Keratinocyte (primary cell): ENCODE measurements at regions not wholly inside any gene's neighbourhood (a gene's known extent, or its start where the extent isn't known, plus 50 kb on each side); places are given as distances from the start of the nearest gene placed in this dataset.

Experiments
- DNase-seq: peaks from one replicate; pipeline ENCODE4 v3.0.0-alpha.2; 2011; ENCODE audit warnings: low read depth, missing footprints, low spot score
- FAIRE-seq: peaks from 2 replicates; lab custom pipeline; 2011; peaks lifted over from hg19 to GRCh38; lab: Jason Lieb, UNC
- H2AFZ ChIP-seq: 2 replicates; pipeline ENCODE4 v1.6.0; 2012; ENCODE audit warnings: low read length, control low read depth, inconsistent platforms; ENCODE audit not compliant: control insufficient read depth
- H3K27ac ChIP-seq: 2 replicates; pipeline ENCODE4 v1.5.1; 2011; ENCODE audit warnings: low read length; ENCODE audit not compliant: control insufficient read depth, insufficient read depth
- H3K27me3 ChIP-seq: 3 replicates; pipeline ENCODE4 v1.6.0; 2011; ENCODE audit warnings: low read length; ENCODE audit not compliant: control insufficient read depth, insufficient read depth; ENCODE audit errors: extremely low read depth
- H3K36me3 ChIP-seq, 2 experiments: 2 replicates in 1 of 2; 3 replicates in 1 of 2; pipeline ENCODE4 v1.5.1; 2011; ENCODE audit warnings: low read length in 2 of 2, mild to moderate bottlenecking in 1 of 2; ENCODE audit not compliant: control insufficient read depth in 2 of 2, insufficient read depth in 2 of 2; ENCODE audit errors: extremely low read depth in 1 of 2
- H3K4me1 ChIP-seq: 3 replicates; pipeline ENCODE4 v1.5.1; 2011; ENCODE audit warnings: low read length; ENCODE audit not compliant: control insufficient read depth, insufficient read depth; ENCODE audit errors: extremely low read depth
- H3K4me2 ChIP-seq: 3 replicates; pipeline ENCODE4 v1.6.0; 2011; ENCODE audit warnings: low read depth, low read length; ENCODE audit not compliant: control insufficient read depth, insufficient read depth; ENCODE audit errors: extremely low read depth
- H3K4me3 ChIP-seq, 3 experiments: fragments of 200-600 bp in 1 of 3; sonication (generic) in 1 of 3; 2 replicates in 2 of 3; 3 replicates in 1 of 3; pipeline ENCODE4 v1.5.1; 2011 to 2016; ENCODE audit warnings: low read length in 3 of 3, mild to moderate bottlenecking in 3 of 3, control low read depth in 2 of 3, inconsistent platforms in 1 of 3, low read depth in 1 of 3, mixed read lengths in 1 of 3, mixed run types in 1 of 3, moderate library complexity in 1 of 3; ENCODE audit not compliant: control insufficient read depth in 2 of 3, insufficient read depth in 2 of 3; ENCODE audit errors: extremely low read depth in 1 of 3
- H3K79me2 ChIP-seq: 2 replicates; pipeline ENCODE4 v1.6.0; 2012; ENCODE audit warnings: low read length; ENCODE audit not compliant: control insufficient read depth, insufficient read depth
- H3K9ac ChIP-seq: 3 replicates; pipeline ENCODE4 v1.6.0; 2011; ENCODE audit warnings: low read length; ENCODE audit not compliant: control insufficient read depth, insufficient read depth; ENCODE audit errors: extremely low read depth
- H3K9me1 ChIP-seq: 3 replicates; pipeline ENCODE4 v1.6.0; 2011; ENCODE audit warnings: low read length; ENCODE audit not compliant: control insufficient read depth, insufficient read depth; ENCODE audit errors: extremely low read depth
- H3K9me3 ChIP-seq: 2 replicates; pipeline ENCODE4 v1.5.1; 2012; ENCODE audit warnings: low read depth, low read length; ENCODE audit not compliant: control insufficient read depth
- H4K20me1 ChIP-seq: 3 replicates; pipeline ENCODE4 v1.6.0; 2011; ENCODE audit warnings: low read length; ENCODE audit not compliant: control insufficient read depth, insufficient read depth; ENCODE audit errors: extremely low read depth
- CTCF ChIP-seq, 3 experiments: IDR thresholded peaks in 1 of 3; conservative IDR thresholded peaks in 1 of 3; optimal IDR thresholded peaks in 1 of 3; 2 replicates in 2 of 3; 3 replicates in 1 of 3; pipeline versions ENCODE3 to v1.5.1; 2011; ENCODE audit warnings: low read length in 3 of 3, mild to moderate bottlenecking in 3 of 3, moderate library complexity in 2 of 3, control low read depth in 1 of 3, inconsistent platforms in 1 of 3; ENCODE audit not compliant: insufficient read depth in 2 of 3; ENCODE audit errors: extremely low read depth in 1 of 3
- EZH2 ChIP-seq: IDR thresholded peaks from one replicate; pipeline ENCODE4 v1.6.1; 2012; ENCODE audit warnings: inconsistent platforms, mild to moderate bottlenecking, low read length, moderate library complexity
- dilution Hi-C: fragments of 300-500 bp; cut with MboI; formaldehyde crosslinking; loops from one replicate; pipeline ENCODE4 v1.7.0; 2020; ENCODE audit warnings: low sequenced_read_pairs; ENCODE audit not compliant: extremely low pct_ligation_motif_present

- Histone ChIP-seq H2AFZ (no peak overlapping the region), H3K79me2 (no peaks in the 10 kb centered on the region), H3K9me1 (no peaks in the 10 kb centered on the region), H3K4me2 (no peak overlapping the region), H3K27me3 (no peaks in the 10 kb centered on the region), H4K20me1 (no peaks in the 10 kb centered on the region), H3K4me1 (no peaks in the 10 kb centered on the region), H3K9ac (no peak overlapping the region), H3K27ac (no peak overlapping the region), H3K4me3 (no peak overlapping the region), H3K36me3 (no peaks in the 10 kb centered on the region), H3K9me3 (no peaks in the 10 kb centered on the region)
- FAIRE-seq = no peak
- dilution Hi-C loops = no loop called here
- DNase-seq = no peak
- TF ChIP-seq CTCF (optimal IDR thresholded peaks at IDR 0.05 in 1 of 3, IDR thresholded peaks at IDR 0.05 in 1 of 3, conservative IDR thresholded peaks at IDR 0.05 in 1 of 3; ENCODE audit: extremely low read depth in 1 of 3, insufficient read depth in 2 of 3, low read length in 3 of 3) = no peak
- no peak for TF ChIP-seq EZH2
Observed at GRCh38 chr14:39704594-39704993, 272.4 kb upstream of the FBXO33 start.

- no peaks in the 10 kb centered on the region for H3K27me3 ChIP-seq
- TF ChIP-seq EZH2 (no peak), CTCF (optimal IDR thresholded peaks at IDR 0.05 in 1 of 3, IDR thresholded peaks at IDR 0.05 in 1 of 3, conservative IDR thresholded peaks at IDR 0.05 in 1 of 3; ENCODE audit: extremely low read depth in 1 of 3, insufficient read depth in 2 of 3, low read length in 3 of 3) (no peak)
- DNase-seq (no peak), FAIRE-seq (no peak)
- H3K9me3 ChIP-seq = no peaks in the 10 kb centered on the region
- no peaks in the 10 kb centered on the region for H4K20me1 ChIP-seq
- no peaks in the 10 kb centered on the region for H3K36me3 ChIP-seq
- no peak overlapping the region for H3K27ac ChIP-seq
- H3K4me1 ChIP-seq = no peaks in the 10 kb centered on the region
- H3K9me1 ChIP-seq = no peaks in the 10 kb centered on the region
- no peaks in the 10 kb centered on the region for H3K79me2 ChIP-seq
- no peak overlapping the region for H2AFZ ChIP-seq
- H3K9ac ChIP-seq = no peak overlapping the region
- no peak overlapping the region for H3K4me3 ChIP-seq
- no peak overlapping the region for H3K4me2 ChIP-seq
- dilution Hi-C loops = no loop called here
Observed at GRCh38 chr14:39694341-39694740, 262.1 kb upstream of the FBXO33 start.
